ENCODE measurements at regions not wholly inside any gene's neighbourhood (a gene's known extent, or its start where the extent isn't known, plus 50 kb on each side); places are given as distances from the start of the nearest gene placed in this dataset.

- H3K27ac Mint-ChIP-seq (ENCODE audit: unreplicated experiment): no peak overlapping the region
- peaks cover 7% of the 10 kb centered on the region for H3K27me3 Mint-ChIP-seq (ENCODE audit: unreplicated experiment)
- no peak for TF ChIP-seq CTCF (IDR thresholded peaks at IDR 0.05; ENCODE audit: unreplicated experiment)
- H3K4me1 Mint-ChIP-seq (ENCODE audit: unreplicated experiment): no peaks in the 10 kb centered on the region
- H3K9me3 Mint-ChIP-seq (ENCODE audit: unreplicated experiment): no peaks in the 10 kb centered on the region
- no peak for DNase-seq (ENCODE audit: low spot score)
- no peaks in the 10 kb centered on the region for H3K36me3 Mint-ChIP-seq (ENCODE audit: low read depth, unreplicated experiment)
- no peak overlapping the region for H3K4me3 Mint-ChIP-seq (ENCODE audit: unreplicated experiment)
Observed at GRCh38 chr2:120490091-120490798, 144.3 kb downstream of the INHBB start.

DNA sequence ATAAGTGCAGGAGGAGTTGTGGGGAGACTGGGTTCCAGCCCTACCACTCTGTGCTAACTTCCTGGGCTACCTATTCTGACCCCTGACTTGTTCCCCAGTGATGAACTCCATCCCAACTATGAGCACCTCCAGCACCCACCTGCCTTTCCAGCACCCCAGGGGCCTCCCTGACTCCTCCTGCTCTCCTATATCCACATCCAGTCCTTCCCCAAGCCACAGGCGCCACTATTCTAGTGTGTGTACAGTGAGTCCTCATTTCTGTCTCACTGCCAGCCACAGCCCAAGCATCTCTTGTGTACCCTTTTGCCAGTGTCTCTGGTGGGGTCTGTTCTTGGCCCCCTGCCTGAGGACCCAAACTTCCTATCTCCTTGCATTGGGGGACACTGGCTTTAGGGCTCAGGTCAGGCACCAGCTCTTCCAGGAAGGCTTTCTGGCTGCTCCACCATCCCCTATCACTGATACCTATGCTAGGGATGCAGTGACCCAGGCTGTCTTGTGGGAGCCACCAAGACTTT, 145.2 kb downstream of the INHBB start:
- H3K4me1 Mint-ChIP-seq (ENCODE audit: unreplicated experiment): no peaks in the 10 kb centered on the region
- H3K4me3 Mint-ChIP-seq (ENCODE audit: unreplicated experiment): no peak overlapping the region
- H3K27ac Mint-ChIP-seq (ENCODE audit: unreplicated experiment): no peak overlapping the region
- H3K36me3 Mint-ChIP-seq (ENCODE audit: low read depth, unreplicated experiment): no peaks in the 10 kb centered on the region
- H3K27me3 Mint-ChIP-seq (ENCODE audit: unreplicated experiment): peaks cover 9% of the 10 kb centered on the region
- no peak for TF ChIP-seq CTCF (IDR thresholded peaks at IDR 0.05; ENCODE audit: unreplicated experiment)
- no peak for DNase-seq (ENCODE audit: low spot score)
- H3K9me3 Mint-ChIP-seq (ENCODE audit: unreplicated experiment): no peaks in the 10 kb centered on the region

DNA sequence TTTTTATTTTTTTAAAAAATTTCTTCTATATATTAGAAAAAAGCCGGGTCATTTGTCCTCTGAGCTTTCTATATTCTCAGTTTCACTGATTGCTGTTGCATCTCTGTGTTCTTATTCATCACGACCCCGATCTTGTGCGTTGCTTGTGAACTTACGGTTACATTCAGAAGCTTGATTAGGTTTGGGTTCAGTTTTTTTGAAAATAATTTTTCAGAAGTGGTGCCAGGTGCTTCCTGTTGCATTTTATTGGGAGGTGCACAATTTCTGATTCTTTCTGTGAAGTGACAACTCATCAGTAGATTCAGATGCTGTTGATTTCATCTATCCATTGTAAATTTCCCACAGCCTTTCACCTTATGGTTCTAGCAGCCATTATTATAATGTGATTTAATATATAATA, 147.3 kb downstream of the INHBB start:
- Mint-ChIP-seq H3K9me3 (ENCODE audit: unreplicated experiment) (no peaks in the 10 kb centered on the region), H3K27ac (ENCODE audit: unreplicated experiment) (no peak overlapping the region), H3K4me3 (ENCODE audit: unreplicated experiment) (no peak overlapping the region), H3K36me3 (ENCODE audit: low read depth, unreplicated experiment) (no peaks in the 10 kb centered on the region), H3K27me3 (ENCODE audit: unreplicated experiment) (peaks cover 5% of the 10 kb centered on the region), H3K4me1 (ENCODE audit: unreplicated experiment) (no peaks in the 10 kb centered on the region)
- TF ChIP-seq CTCF (IDR thresholded peaks at IDR 0.05; ENCODE audit: unreplicated experiment): no peak
- DNase-seq (ENCODE audit: low spot score): no peak

GRCh38 chr2:120494446-120494845, 148.5 kb downstream of the INHBB start:
- Mint-ChIP-seq H3K27me3 (ENCODE audit: unreplicated experiment) (peaks cover 5% of the 10 kb centered on the region), H3K4me1 (ENCODE audit: unreplicated experiment) (no peaks in the 10 kb centered on the region), H3K9me3 (ENCODE audit: unreplicated experiment) (no peaks in the 10 kb centered on the region), H3K27ac (ENCODE audit: unreplicated experiment) (no peak overlapping the region), H3K36me3 (ENCODE audit: low read depth, unreplicated experiment) (no peaks in the 10 kb centered on the region), H3K4me3 (ENCODE audit: unreplicated experiment) (no peak overlapping the region)
- no peak for TF ChIP-seq CTCF (IDR thresholded peaks at IDR 0.05; ENCODE audit: unreplicated experiment)
- DNase-seq (ENCODE audit: low spot score): no peak

GRCh38 chr2:120495586-120495985, 149.7 kb downstream of the INHBB start:
- no peak overlapping the region for H3K4me3 Mint-ChIP-seq (ENCODE audit: unreplicated experiment)
- H3K27ac Mint-ChIP-seq (ENCODE audit: unreplicated experiment): no peak overlapping the region
- H3K27me3 Mint-ChIP-seq (ENCODE audit: unreplicated experiment): peaks cover 5% of the 10 kb centered on the region
- H3K36me3 Mint-ChIP-seq (ENCODE audit: low read depth, unreplicated experiment): no peaks in the 10 kb centered on the region
- DNase-seq (ENCODE audit: low spot score): no peak
- H3K4me1 Mint-ChIP-seq (ENCODE audit: unreplicated experiment): no peaks in the 10 kb centered on the region
- no peak for TF ChIP-seq CTCF (IDR thresholded peaks at IDR 0.05; ENCODE audit: unreplicated experiment)
- H3K9me3 Mint-ChIP-seq (ENCODE audit: unreplicated experiment): no peaks in the 10 kb centered on the region

Measured in endothelial cell (in vitro differentiated cells).